Sigmoid colon (tissue), 3 donors: ENCODE measurements at regions not wholly inside any gene's neighbourhood (a gene's known extent, or its start where the extent isn't known, plus 50 kb on each side); places are given as distances from the start of the nearest gene placed in this dataset.
"Not testable (repeated sequence)": the region's sequence is repeated elsewhere in the genome, so short reads cannot be mapped to it uniquely, and the experiment has no call there.

Experiments used
- CTCF ChIP-seq, 4 experiments: fragments of 450-650 bp in 3 of 4; fragments of 200-600 bp in 1 of 4; IDR thresholded peaks; one replicate each; pipeline ENCODE4 v1.5.1; 2016 to 2019; ENCODE audit warnings: antibody characterized with exemption in 4 of 4, mild to moderate bottlenecking in 3 of 4, moderate library complexity in 2 of 4
- POLR2A ChIP-seq, 2 donors: fragments of 450-650 bp; IDR thresholded peaks; one replicate each; pipeline ENCODE4 v1.6.1; 2016; ENCODE audit warnings: antibody characterized with exemption in 2 of 2, mild to moderate bottlenecking in 2 of 2, moderate library complexity in 2 of 2

- not testable (repeated sequence) for TF ChIP-seq CTCF, POLR2A (IDR thresholded peaks at IDR 0.05)
Measured at GRCh38 chr2:123455234-123455633, 569.9 kb upstream of the CNTNAP5 start.
